GM23248 (cell line): ENCODE measurements at regions not wholly inside any gene's neighbourhood (a gene's known extent, or its start where the extent isn't known, plus 50 kb on each side); places are given as distances from the start of the nearest gene placed in this dataset.

ENCODE experiments used
- DNase-seq: peaks from one replicate; pipeline ENCODE4 v3.0.0-alpha.2; 2015
- H2AFZ ChIP-seq: fragments of 200-600 bp; sonication (generic); 2 replicates; pipeline ENCODE4 v1.6.1; 2016; ENCODE audit warnings: antibody characterized with exemption
- H3F3A ChIP-seq: fragments of 200-600 bp; sonication (generic); 2 replicates; pipeline ENCODE4 v1.6.1; 2016; ENCODE audit warnings: mild to moderate bottlenecking, antibody characterized with exemption, mixed run types; ENCODE audit not compliant: insufficient read depth
- H3K27ac ChIP-seq: fragments of 200-600 bp; sonication (generic); 2 replicates; pipeline ENCODE4 v1.5.1; 2016; ENCODE audit warnings: mild to moderate bottlenecking
- H3K27me3 ChIP-seq: fragments of 200-600 bp; sonication (generic); replicated peaks from 2 replicates; pipeline ENCODE4 v1.6.1; 2016; ENCODE audit warnings: mild to moderate bottlenecking; ENCODE audit not compliant: insufficient read depth
- H3K36me3 ChIP-seq: fragments of 200-600 bp; sonication (generic); 2 replicates; pipeline ENCODE4 v1.6.1; 2016; ENCODE audit warnings: low read depth, mild to moderate bottlenecking
- H3K4me1 ChIP-seq: fragments of 200-600 bp; sonication (generic); 2 replicates; pipeline ENCODE4 v1.6.1; 2016; ENCODE audit warnings: mild to moderate bottlenecking; ENCODE audit not compliant: insufficient read depth
- H3K4me2 ChIP-seq: fragments of 200-600 bp; sonication (generic); one replicate; pipeline ENCODE4 v1.6.1; 2016; ENCODE audit warnings: mild to moderate bottlenecking; ENCODE audit not compliant: unreplicated experiment
- H3K4me3 ChIP-seq: fragments of 200-600 bp; sonication (generic); 2 replicates; pipeline ENCODE4 v1.5.1; 2016; ENCODE audit warnings: mild to moderate bottlenecking
- H3K79me2 ChIP-seq: fragments of 200-600 bp; sonication (generic); 2 replicates; pipeline ENCODE4 v1.6.1; 2016; ENCODE audit warnings: mild to moderate bottlenecking; ENCODE audit not compliant: insufficient read depth
- H3K9ac ChIP-seq: fragments of 200-600 bp; sonication (generic); 2 replicates; pipeline ENCODE4 v1.6.1; 2016; ENCODE audit warnings: mild to moderate bottlenecking
- H3K9me2 ChIP-seq: fragments of 200-600 bp; sonication (generic); 2 replicates; pipeline ENCODE4 v1.6.1; 2016; ENCODE audit warnings: mixed run types, mild to moderate bottlenecking, moderate library complexity; ENCODE audit not compliant: insufficient read depth
- H3K9me3 ChIP-seq: fragments of 200-600 bp; sonication (generic); one replicate; pipeline ENCODE4 v1.6.1; 2017; ENCODE audit warnings: low read depth
- H4K20me1 ChIP-seq: fragments of 200-600 bp; sonication (generic); 2 replicates; pipeline ENCODE4 v1.6.0; 2016; ENCODE audit not compliant: insufficient read depth
- EZH2 ChIP-seq: fragments of 200-600 bp; sonication (generic); IDR thresholded peaks from 2 replicates; pipeline ENCODE4 v1.6.1; 2018; ENCODE audit warnings: antibody characterized with exemption, mild to moderate bottlenecking; ENCODE audit not compliant: insufficient read depth, poor library complexity, severe bottlenecking
- EZH2phosphoT487 ChIP-seq: fragments of 200-600 bp; sonication (generic); IDR thresholded peaks from 2 replicates; pipeline ENCODE4 v1.6.1; 2018; ENCODE audit warnings: antibody characterized with exemption, moderate library complexity, mild to moderate bottlenecking, low read depth; ENCODE audit not compliant: insufficient read depth
- WGBS, 2 experiments: methylation state at CpG; one replicate each; pipeline ENCODE4 v1.1.6; 2015 to 2017; ENCODE audit warnings: low lambda C conversion rate in 2 of 2, low coverage in 1 of 2; ENCODE audit errors: missing lambda C conversion rate in 2 of 2; 5-methylcytosine and 5-hydroxymethylcytosine counted together
- in situ Hi-C: fragments of 300-500 bp; cut with MboI; formaldehyde crosslinking; loops from 2 replicates; pipeline ENCODE4 v1.15.0; 2020

- WGBS, 2 experiments = 77 to 82% methylated on average over 3 of the region's 3 CpGs
- H3K27ac ChIP-seq = no peak overlapping the region
- H3K27me3 ChIP-seq = no peaks in the 10 kb centered on the region
- no peaks in the 10 kb centered on the region for H3F3A ChIP-seq
- no peaks in the 10 kb centered on the region for H3K9me3 ChIP-seq
- H3K9ac ChIP-seq = no peak overlapping the region
- no peaks in the 10 kb centered on the region for H3K4me1 ChIP-seq
- no peak overlapping the region for H2AFZ ChIP-seq
- in situ Hi-C loops = loop anchor here (25.0 kb wide), 1 partner anchor 205 kb away; the partner anchor contains the start of gene PARD3B
- no peaks in the 10 kb centered on the region for H3K79me2 ChIP-seq
- no peaks in the 10 kb centered on the region for H3K9me2 ChIP-seq
- no peak overlapping the region for H3K4me2 ChIP-seq
- no peak for DNase-seq
- H4K20me1 ChIP-seq = no peaks in the 10 kb centered on the region
- no peak for TF ChIP-seq EZH2
- TF ChIP-seq EZH2phosphoT487 = no peak
- no peaks in the 10 kb centered on the region for H3K36me3 ChIP-seq
- no peak overlapping the region for H3K4me3 ChIP-seq
Observed at GRCh38 chr2:204332706-204333105, 212.6 kb upstream of the PARD3B start.

GRCh38 chr2:204333861-204334260 is 211.4 kb upstream of the PARD3B start:
- 87 to 94% methylated on average over 3 of the region's 3 CpGs for WGBS, 2 experiments
- Histone ChIP-seq H3F3A (peaks cover 1% of the 10 kb centered on the region; the same call in 1 of the 2 replicates), H3K36me3 (no peaks in the 10 kb centered on the region), H4K20me1 (no peaks in the 10 kb centered on the region), H3K4me2 (no peak overlapping the region), H3K9me2 (no peaks in the 10 kb centered on the region), H3K9ac (no peak overlapping the region), H3K4me1 (no peaks in the 10 kb centered on the region), H3K27me3 (no peaks in the 10 kb centered on the region), H3K27ac (no peak overlapping the region), H3K4me3 (no peak overlapping the region), H2AFZ (no peak overlapping the region), H3K79me2 (no peaks in the 10 kb centered on the region), H3K9me3 (no peaks in the 10 kb centered on the region)
- in situ Hi-C loops = loop anchor here (25.0 kb wide), 1 partner anchor 203 kb away; the partner anchor contains the start of gene PARD3B
- TF ChIP-seq EZH2phosphoT487 (no peak), EZH2 (no peak)
- DNase-seq = no peak

- in situ Hi-C loops = loop anchor here (25.0 kb wide), 1 partner anchor 202 kb away; the partner anchor contains the start of gene PARD3B
- no peak for DNase-seq
Observed at GRCh38 chr2:204335451-204336058, 209.7 kb upstream of the PARD3B start.

GRCh38 chr2:204336153-204336744 is 209.0 kb upstream of the PARD3B start:
- no peaks in the 10 kb centered on the region for H3K36me3 ChIP-seq
- no peaks in the 10 kb centered on the region for H3K9me2 ChIP-seq
- no peaks in the 10 kb centered on the region for H4K20me1 ChIP-seq
- DNase-seq = no peak
- H3K4me2 ChIP-seq = no peak overlapping the region
- no peak overlapping the region for H3K27ac ChIP-seq
- no peak overlapping the region for H3K4me3 ChIP-seq
- in situ Hi-C loops = loop anchor here (25.0 kb wide), 1 partner anchor 201 kb away; the partner anchor contains the start of gene PARD3B
- H3K9ac ChIP-seq = no peak overlapping the region
- H3K4me1 ChIP-seq = peaks cover 13% of the 10 kb centered on the region
- H2AFZ ChIP-seq = no peak overlapping the region
- TF ChIP-seq EZH2phosphoT487 (no peak), EZH2 (no peak)
- H3F3A ChIP-seq = peaks cover 15% of the 10 kb centered on the region
- H3K9me3 ChIP-seq = no peaks in the 10 kb centered on the region
- H3K27me3 ChIP-seq = no peaks in the 10 kb centered on the region
- WGBS, 2 experiments = 49 to 50% methylated on average over 3 of the region's 3 CpGs
- H3K79me2 ChIP-seq = no peaks in the 10 kb centered on the region

More at GRCh38 chr2:204335451-204336058, 209.7 kb upstream of the PARD3B start:
- no peak overlapping the region for H3K27ac ChIP-seq
- no peak for TF ChIP-seq EZH2
- no peak for TF ChIP-seq EZH2phosphoT487
- H3K4me1 ChIP-seq = peaks cover 7% of the 10 kb centered on the region
- no peak overlapping the region for H3K4me3 ChIP-seq
- H3K9me2 ChIP-seq = no peaks in the 10 kb centered on the region
- H3K79me2 ChIP-seq = no peaks in the 10 kb centered on the region
- no peaks in the 10 kb centered on the region for H3K27me3 ChIP-seq
- WGBS, 2 experiments = 96 to 100% methylated on average over 2 of the region's 2 CpGs
- no peak overlapping the region for H3K4me2 ChIP-seq
- H3K9me3 ChIP-seq = no peaks in the 10 kb centered on the region
- no peaks in the 10 kb centered on the region for H4K20me1 ChIP-seq
- no peak overlapping the region for H3K9ac ChIP-seq
- H3F3A ChIP-seq = peaks cover 15% of the 10 kb centered on the region
- no peak overlapping the region for H2AFZ ChIP-seq
- H3K36me3 ChIP-seq = no peaks in the 10 kb centered on the region
